ENCODE measurements at regions not wholly inside any gene's neighbourhood (a gene's known extent, or its start where the extent isn't known, plus 50 kb on each side); places are given as distances from the start of the nearest gene placed in this dataset.

- DNase-seq (ENCODE audit: low read depth) = peak; percentile 42
- TF ChIP-seq CTCF (IDR thresholded peaks at IDR 0.05; ENCODE audit: control insufficient read depth, extremely low read depth, insufficient read depth) = no peak
- no peak overlapping the region for H3K4me3 ChIP-seq (ENCODE audit: low read depth, low read length)
These were observed 60.9 kb upstream of the PSMA6 start for GRCh38 chr14:35231207-35231760.

- no peak for TF ChIP-seq CTCF (IDR thresholded peaks at IDR 0.05; ENCODE audit: control insufficient read depth, extremely low read depth, insufficient read depth)
- no peak for DNase-seq (ENCODE audit: low read depth)
- H3K4me3 ChIP-seq (ENCODE audit: low read depth, low read length) = no peak overlapping the region
These were observed 58.0 kb upstream of the PSMA6 start for GRCh38 chr14:35234012-35234805.

- no peak overlapping the region for H3K4me3 ChIP-seq (ENCODE audit: low read depth, low read length)
- DNase-seq (ENCODE audit: low read depth) = no peak
- TF ChIP-seq CTCF (IDR thresholded peaks at IDR 0.05; ENCODE audit: control insufficient read depth, extremely low read depth, insufficient read depth) = no peak
These were observed 56.3 kb upstream of the PSMA6 start for GRCh38 chr14:35235840-35236239.

GRCh38 chr14:35236806-35237205 lies 55.4 kb upstream of the PSMA6 start:
- no peak for TF ChIP-seq CTCF (IDR thresholded peaks at IDR 0.05; ENCODE audit: control insufficient read depth, extremely low read depth, insufficient read depth)
- no peak overlapping the region for H3K4me3 ChIP-seq (ENCODE audit: low read depth, low read length)
- DNase-seq (ENCODE audit: low read depth) = no peak

- DNase-seq (ENCODE audit: low read depth) = no peak
- TF ChIP-seq CTCF (IDR thresholded peaks at IDR 0.05; ENCODE audit: control insufficient read depth, extremely low read depth, insufficient read depth) = no peak
These were observed 52.0 kb upstream of the PSMA6 start for GRCh38 chr14:35240231-35240630.

More at GRCh38 chr14:35240231-35240630, 52.0 kb upstream of the PSMA6 start:
- no peak overlapping the region for H3K4me3 ChIP-seq (ENCODE audit: low read depth, low read length)
